Fibroblast of lung (primary cell): ENCODE measurements at regions not wholly inside any gene's neighbourhood (a gene's known extent, or its start where the extent isn't known, plus 50 kb on each side); places are given as distances from the start of the nearest gene placed in this dataset.
A peak's percentile ranks its signal among the peaks of the same experiment; 100 is the strongest.

Source experiments
- DNase-seq, 2 donors: peaks; one replicate each; pipeline versions ENCODE4 v3.0.0 to v3.0.0-alpha.2; 2010; ENCODE audit warnings: low read depth in 2 of 2
- H2AFZ ChIP-seq: 2 replicates; pipeline ENCODE4 v1.5.1; 2012; ENCODE audit warnings: low read length, control low read depth, inconsistent platforms
- H3K27ac ChIP-seq: 2 replicates; pipeline ENCODE4 v1.5.1; 2011; ENCODE audit warnings: low read length, control low read depth; ENCODE audit not compliant: insufficient read depth
- H3K27me3 ChIP-seq: 2 replicates; pipeline ENCODE4 v1.5.1; 2011; ENCODE audit warnings: mild to moderate bottlenecking, low read length; ENCODE audit not compliant: control insufficient read depth, insufficient read depth
- H3K36me3 ChIP-seq: 2 replicates; pipeline ENCODE4 v1.5.1; 2011; ENCODE audit warnings: low read length; ENCODE audit not compliant: control insufficient read depth, insufficient read depth
- H3K4me1 ChIP-seq: 2 replicates; pipeline ENCODE4 v1.5.1; 2011; ENCODE audit warnings: low read length; ENCODE audit not compliant: control insufficient read depth, insufficient read depth; ENCODE audit errors: extremely low read depth
- H3K4me2 ChIP-seq: 2 replicates; pipeline ENCODE4 v1.5.1; 2011; ENCODE audit warnings: low read length, control low read depth; ENCODE audit not compliant: insufficient read depth; ENCODE audit errors: extremely low read depth
- H3K4me3 ChIP-seq, 4 experiments: fragments of 200-600 bp in 1 of 4; sonication (generic) in 1 of 4; replicated peaks in 1 of 4; 2 replicates each; pipeline ENCODE4 v1.5.1; 2011 to 2016; ENCODE audit warnings: low read length in 4 of 4, low read depth in 3 of 4, mild to moderate bottlenecking in 3 of 4, control low read depth in 2 of 4, inconsistent platforms in 1 of 4, mixed read lengths in 1 of 4; ENCODE audit not compliant: insufficient read depth in 1 of 4; ENCODE audit errors: control extremely low read depth in 1 of 4
- H3K79me2 ChIP-seq: 2 replicates; pipeline ENCODE4 v1.5.1; 2012; ENCODE audit warnings: mild to moderate bottlenecking, low read length, inconsistent platforms; ENCODE audit not compliant: control insufficient read depth, insufficient read depth
- H3K9ac ChIP-seq: 2 replicates; pipeline ENCODE4 v1.5.1; 2011; ENCODE audit warnings: mild to moderate bottlenecking, low read length, control low read depth; ENCODE audit not compliant: insufficient read depth
- H3K9me3 ChIP-seq: 2 replicates; pipeline ENCODE4 v1.5.1; 2012; ENCODE audit warnings: low read depth, low read length; ENCODE audit not compliant: control insufficient read depth, insufficient read depth
- H4K20me1 ChIP-seq: 2 replicates; pipeline ENCODE4 v1.5.1; 2011; ENCODE audit warnings: low read length; ENCODE audit not compliant: control insufficient read depth, insufficient read depth; ENCODE audit errors: extremely low read depth
- EZH2 ChIP-seq: IDR thresholded peaks from 2 replicates; pipeline ENCODE4 v1.5.1; 2012; ENCODE audit warnings: low read length, control low read depth, mild to moderate bottlenecking; ENCODE audit errors: missing control alignments
- TF ChIP-seq, protein P1 (sequence below), 2 donors: IDR thresholded peaks in 1 of 2; conservative IDR thresholded peaks in 1 of 2; 1 replicate in 1 of 2; 2 replicates in 1 of 2; pipeline ENCODE4 v1.5.1; 2011 to 2012; ENCODE audit warnings: low read length in 2 of 2, control low read depth in 1 of 2, inconsistent platforms in 1 of 2, low read depth in 1 of 2, mild to moderate bottlenecking in 1 of 2

DNA sequence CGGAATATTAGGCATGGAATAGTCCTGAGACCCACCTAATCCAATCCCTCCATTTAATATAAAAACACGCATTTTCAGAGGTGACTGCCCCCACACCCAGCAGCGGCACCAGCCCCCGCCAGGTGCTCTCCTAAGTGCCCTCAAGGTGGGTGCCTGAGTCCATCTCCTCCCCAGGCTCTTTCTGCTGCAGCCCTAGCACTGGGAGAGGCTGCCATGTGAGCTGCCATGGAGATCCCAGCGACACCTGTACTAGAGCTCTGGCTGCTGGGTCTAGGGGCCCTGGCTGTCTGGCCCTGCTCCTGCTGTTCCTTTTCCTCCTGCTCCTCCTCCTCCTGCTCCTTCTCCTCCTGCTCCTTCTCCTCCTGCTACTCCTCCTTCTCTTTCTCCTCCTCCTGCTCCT is 191.1 kb upstream of the BMPER start:
- no peak overlapping the region for H3K4me3 ChIP-seq
- H4K20me1 ChIP-seq = no peaks in the 10 kb centered on the region
- H3K79me2 ChIP-seq = no peaks in the 10 kb centered on the region
- DNase-seq = no peak
- H3K4me1 ChIP-seq = no peaks in the 10 kb centered on the region
- H2AFZ ChIP-seq = no peak overlapping the region
- H3K36me3 ChIP-seq = no peaks in the 10 kb centered on the region
- no peak overlapping the region for H3K9ac ChIP-seq
- no peak overlapping the region for H3K27ac ChIP-seq
- peaks cover 4% of the 10 kb centered on the region for H3K27me3 ChIP-seq
- H3K4me2 ChIP-seq = no peak overlapping the region
- TF ChIP-seq, protein P1, sequence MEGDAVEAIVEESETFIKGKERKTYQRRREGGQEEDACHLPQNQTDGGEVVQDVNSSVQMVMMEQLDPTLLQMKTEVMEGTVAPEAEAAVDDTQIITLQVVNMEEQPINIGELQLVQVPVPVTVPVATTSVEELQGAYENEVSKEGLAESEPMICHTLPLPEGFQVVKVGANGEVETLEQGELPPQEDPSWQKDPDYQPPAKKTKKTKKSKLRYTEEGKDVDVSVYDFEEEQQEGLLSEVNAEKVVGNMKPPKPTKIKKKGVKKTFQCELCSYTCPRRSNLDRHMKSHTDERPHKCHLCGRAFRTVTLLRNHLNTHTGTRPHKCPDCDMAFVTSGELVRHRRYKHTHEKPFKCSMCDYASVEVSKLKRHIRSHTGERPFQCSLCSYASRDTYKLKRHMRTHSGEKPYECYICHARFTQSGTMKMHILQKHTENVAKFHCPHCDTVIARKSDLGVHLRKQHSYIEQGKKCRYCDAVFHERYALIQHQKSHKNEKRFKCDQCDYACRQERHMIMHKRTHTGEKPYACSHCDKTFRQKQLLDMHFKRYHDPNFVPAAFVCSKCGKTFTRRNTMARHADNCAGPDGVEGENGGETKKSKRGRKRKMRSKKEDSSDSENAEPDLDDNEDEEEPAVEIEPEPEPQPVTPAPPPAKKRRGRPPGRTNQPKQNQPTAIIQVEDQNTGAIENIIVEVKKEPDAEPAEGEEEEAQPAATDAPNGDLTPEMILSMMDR (conservative IDR thresholded peaks at IDR 0.05 in 1 of 2, IDR thresholded peaks at IDR 0.05 in 1 of 2; ENCODE audit: low read depth in 1 of 2, low read length in 2 of 2) = no peak
- no peak for TF ChIP-seq EZH2
- no peaks in the 10 kb centered on the region for H3K9me3 ChIP-seq

DNA sequence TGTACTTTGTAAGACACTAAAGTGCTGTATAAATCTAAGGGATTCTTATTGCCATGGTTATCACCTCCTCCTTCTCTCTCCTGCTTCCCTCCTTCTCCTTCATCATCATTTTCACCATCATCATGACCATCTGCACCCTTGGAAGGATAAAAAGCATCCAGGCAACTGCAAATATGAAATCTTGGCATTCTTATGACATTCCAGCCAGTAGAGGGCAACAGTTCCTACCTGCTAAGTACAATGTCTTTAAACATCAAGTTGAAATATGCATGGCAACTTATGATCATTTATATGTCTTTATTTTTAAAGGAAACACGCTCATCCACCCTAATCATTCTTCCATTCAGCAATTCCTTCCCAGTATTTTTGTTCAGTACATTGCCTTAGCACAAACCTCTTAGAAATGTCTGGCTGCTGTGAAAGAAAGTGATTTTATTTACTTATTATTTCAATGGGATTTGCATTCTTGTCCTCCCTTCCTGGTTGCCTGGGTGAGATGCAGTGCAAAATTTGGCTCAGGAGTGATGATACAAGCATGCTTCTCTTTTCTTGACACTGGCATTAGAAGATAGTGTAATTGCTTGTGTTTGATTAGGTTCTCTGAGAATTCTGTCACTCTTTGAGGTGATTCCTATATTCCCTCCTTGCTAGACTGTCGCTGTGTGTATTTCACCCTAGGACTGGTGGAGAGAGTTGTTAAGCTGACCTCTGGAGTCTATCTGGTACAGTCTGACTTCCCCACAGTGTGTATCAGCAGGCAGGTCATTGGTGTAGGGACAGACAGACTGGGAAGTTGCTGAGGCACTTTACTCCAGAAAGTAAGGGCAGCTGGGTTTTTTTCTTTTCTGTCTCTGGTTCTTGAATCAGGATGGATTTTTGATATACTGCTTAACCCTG is 188.5 kb upstream of the BMPER start:
- Histone ChIP-seq H3K4me2 (no peak overlapping the region), H3K4me1 (no peaks in the 10 kb centered on the region), H3K36me3 (no peaks in the 10 kb centered on the region), H3K79me2 (no peaks in the 10 kb centered on the region), H2AFZ (no peak overlapping the region), H3K9me3 (no peaks in the 10 kb centered on the region), H3K27me3 (peaks cover 4% of the 10 kb centered on the region), H3K9ac (no peak overlapping the region), H4K20me1 (no peaks in the 10 kb centered on the region), H3K27ac (no peak overlapping the region), H3K4me3 (no peak overlapping the region)
- TF ChIP-seq, protein P1 (conservative IDR thresholded peaks at IDR 0.05 in 1 of 2, IDR thresholded peaks at IDR 0.05 in 1 of 2; ENCODE audit: low read depth in 1 of 2, low read length in 2 of 2) = peak; percentile 52 to 67
- TF ChIP-seq EZH2 = no peak
- DNase-seq = peak; percentile 64 to 71

DNA sequence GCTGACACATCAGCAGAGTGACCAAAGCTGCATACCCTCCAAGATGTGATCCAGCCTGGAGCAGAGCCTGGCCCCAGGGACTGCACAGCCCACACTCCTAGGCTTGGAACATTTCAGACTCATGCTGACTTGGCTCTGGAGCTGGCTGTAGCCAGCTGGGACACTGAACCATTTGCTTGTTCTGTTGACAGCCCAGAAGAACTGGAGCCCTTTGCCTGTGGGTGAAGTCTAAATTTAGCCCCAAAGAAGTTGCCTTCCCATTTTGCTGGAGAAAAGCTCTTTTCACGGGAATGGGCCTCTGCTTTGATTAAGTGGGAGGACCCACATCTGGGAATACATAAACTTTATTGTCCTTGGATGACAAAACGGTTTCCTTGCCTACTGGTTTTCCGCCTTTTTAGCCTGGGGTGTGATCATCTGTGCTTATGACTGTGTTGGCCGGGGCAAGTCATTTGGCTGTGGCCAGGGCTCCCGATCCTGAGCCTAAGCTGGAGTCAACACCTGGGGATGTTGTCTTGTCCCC is 186.2 kb upstream of the BMPER start:
- Histone ChIP-seq H3K4me3 (no peak overlapping the region), H3K27me3 (peaks cover 4% of the 10 kb centered on the region), H3K4me1 (no peaks in the 10 kb centered on the region), H3K4me2 (no peak overlapping the region), H2AFZ (no peak overlapping the region), H3K79me2 (no peaks in the 10 kb centered on the region), H3K9me3 (no peaks in the 10 kb centered on the region), H3K9ac (no peak overlapping the region), H3K27ac (no peak overlapping the region), H4K20me1 (no peaks in the 10 kb centered on the region), H3K36me3 (no peaks in the 10 kb centered on the region)
- peak in 1 of 2 donors; percentile 54 for DNase-seq
- no peak for TF ChIP-seq EZH2
- TF ChIP-seq, protein P1 (conservative IDR thresholded peaks at IDR 0.05 in 1 of 2, IDR thresholded peaks at IDR 0.05 in 1 of 2; ENCODE audit: low read depth in 1 of 2, low read length in 2 of 2) = no peak
